ENCODE measurements at regions not wholly inside any gene's neighbourhood (a gene's known extent, or its start where the extent isn't known, plus 50 kb on each side); places are given as distances from the start of the nearest gene placed in this dataset.
"Not testable (repeated sequence)": the region's sequence is repeated elsewhere in the genome, so short reads cannot be mapped to it uniquely, and the experiment has no call there.

DNA sequence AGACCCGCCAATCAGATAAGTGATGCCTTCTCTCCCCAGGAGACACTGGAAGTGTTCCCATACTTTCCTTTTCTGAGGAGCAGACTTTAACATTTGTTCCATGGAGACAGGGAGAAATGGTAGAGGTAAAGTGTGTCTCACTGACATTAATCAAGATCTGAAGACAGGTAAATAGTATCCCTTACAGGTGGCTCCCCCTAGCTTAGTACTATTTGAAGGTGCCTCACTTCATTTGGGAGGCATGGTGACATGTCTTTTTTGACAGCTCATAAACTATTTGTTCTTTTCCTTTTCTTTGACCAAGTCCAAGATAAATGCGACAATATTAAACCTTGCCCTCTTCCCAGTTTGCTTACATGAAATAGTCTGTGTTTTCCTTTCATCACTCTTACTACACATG is 485.6 kb upstream of the IL12A start:
- no peak overlapping the region for H2AFZ ChIP-seq (ENCODE audit: low read depth)
- POLR2A ChIA-PET, result no interaction called here
- H3K4me1 ChIP-seq (ENCODE audit: control insufficient read depth in 1 of 2, insufficient read depth in 2 of 2, low read depth in 1 of 2, low read length in 1 of 2), result no peaks in the 10 kb centered on the region
- no peak overlapping the region for H3K27ac ChIP-seq (ENCODE audit: low read depth in 2 of 2, low read length in 1 of 2)
- no peaks in the 10 kb centered on the region for H3K36me3 ChIP-seq (replicated peaks in 1 of 2; ENCODE audit: control insufficient read depth in 1 of 2, insufficient read depth in 2 of 2, low read length in 1 of 2)
- 70% methylated on average over 2 of the region's 2 CpGs for WGBS (ENCODE audit: low lambda C conversion rate)
- H3K4me2 ChIP-seq, result no peak overlapping the region
- H3K9ac ChIP-seq, result no peak overlapping the region
- H3K79me2 ChIP-seq (ENCODE audit: insufficient read depth), result no peaks in the 10 kb centered on the region
- H3F3A ChIP-seq (replicated peaks; ENCODE audit: insufficient read depth), result no peaks in the 10 kb centered on the region
- no peak overlapping the region for H3K4me3 ChIP-seq (ENCODE audit: low read depth in 2 of 2, low read length in 1 of 2)
- CTCF ChIA-PET, result no interaction called here
- peaks cover 4% of the 10 kb centered on the region; the same call in 1 of the 2 replicates for H3K27me3 ChIP-seq (ENCODE audit: insufficient read depth)
- H3K9me3 ChIP-seq, result no peaks in the 10 kb centered on the region
- no peaks in the 10 kb centered on the region for H4K20me1 ChIP-seq (ENCODE audit: insufficient read depth)
- DNase-seq, result no peak
- H3K9me2 ChIP-seq, result no peaks in the 10 kb centered on the region
- TF ChIP-seq RAD21 (IDR thresholded peaks at IDR 0.05; ENCODE audit: low read length), result no peak
- TF ChIP-seq RXRA (IDR thresholded peaks at IDR 0.05; ENCODE audit: borderline replicate concordance, low read depth), result no peak
- TF ChIP-seq, protein P1, sequence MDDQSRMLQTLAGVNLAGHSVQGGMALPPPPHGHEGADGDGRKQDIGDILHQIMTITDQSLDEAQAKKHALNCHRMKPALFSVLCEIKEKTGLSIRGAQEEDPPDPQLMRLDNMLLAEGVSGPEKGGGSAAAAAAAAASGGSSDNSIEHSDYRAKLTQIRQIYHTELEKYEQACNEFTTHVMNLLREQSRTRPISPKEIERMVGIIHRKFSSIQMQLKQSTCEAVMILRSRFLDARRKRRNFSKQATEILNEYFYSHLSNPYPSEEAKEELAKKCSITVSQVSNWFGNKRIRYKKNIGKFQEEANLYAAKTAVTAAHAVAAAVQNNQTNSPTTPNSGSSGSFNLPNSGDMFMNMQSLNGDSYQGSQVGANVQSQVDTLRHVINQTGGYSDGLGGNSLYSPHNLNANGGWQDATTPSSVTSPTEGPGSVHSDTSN (IDR thresholded peaks at IDR 0.05), result no peak
- TF ChIP-seq CHD2 (IDR thresholded peaks at IDR 0.05; ENCODE audit: low read length, partially characterized antibody), result no peak
- TF ChIP-seq RCOR1 (IDR thresholded peaks at IDR 0.05; ENCODE audit: low read length), result no peak
- TF ChIP-seq NRF1 (IDR thresholded peaks at IDR 0.05; ENCODE audit: low read depth, low read length), result no peak
- no peak for TF ChIP-seq FOSL2 (IDR thresholded peaks at IDR 0.05; ENCODE audit: borderline replicate concordance, low read depth)
- no peak for TF ChIP-seq FOXJ3 (CRISPR knock-in tag; IDR thresholded peaks at IDR 0.05)
- TF ChIP-seq POLR2AphosphoS5 (IDR thresholded peaks at IDR 0.05; ENCODE audit: low read depth, low read length), result no peak
- TF ChIP-seq FOXM1 (IDR thresholded peaks at IDR 0.05; ENCODE audit: low read depth), result no peak
- TF ChIP-seq SMC3 (IDR thresholded peaks at IDR 0.05; ENCODE audit: low read depth, low read length), result no peak
- TF ChIP-seq, protein P2, sequence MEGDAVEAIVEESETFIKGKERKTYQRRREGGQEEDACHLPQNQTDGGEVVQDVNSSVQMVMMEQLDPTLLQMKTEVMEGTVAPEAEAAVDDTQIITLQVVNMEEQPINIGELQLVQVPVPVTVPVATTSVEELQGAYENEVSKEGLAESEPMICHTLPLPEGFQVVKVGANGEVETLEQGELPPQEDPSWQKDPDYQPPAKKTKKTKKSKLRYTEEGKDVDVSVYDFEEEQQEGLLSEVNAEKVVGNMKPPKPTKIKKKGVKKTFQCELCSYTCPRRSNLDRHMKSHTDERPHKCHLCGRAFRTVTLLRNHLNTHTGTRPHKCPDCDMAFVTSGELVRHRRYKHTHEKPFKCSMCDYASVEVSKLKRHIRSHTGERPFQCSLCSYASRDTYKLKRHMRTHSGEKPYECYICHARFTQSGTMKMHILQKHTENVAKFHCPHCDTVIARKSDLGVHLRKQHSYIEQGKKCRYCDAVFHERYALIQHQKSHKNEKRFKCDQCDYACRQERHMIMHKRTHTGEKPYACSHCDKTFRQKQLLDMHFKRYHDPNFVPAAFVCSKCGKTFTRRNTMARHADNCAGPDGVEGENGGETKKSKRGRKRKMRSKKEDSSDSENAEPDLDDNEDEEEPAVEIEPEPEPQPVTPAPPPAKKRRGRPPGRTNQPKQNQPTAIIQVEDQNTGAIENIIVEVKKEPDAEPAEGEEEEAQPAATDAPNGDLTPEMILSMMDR (IDR thresholded peaks at IDR 0.05), result no peak
- no peak for TF ChIP-seq TEAD4 (IDR thresholded peaks at IDR 0.05; ENCODE audit: borderline replicate concordance, insufficient read depth)
- no peak for TF ChIP-seq GATA2 (CRISPR knock-in tag; IDR thresholded peaks at IDR 0.05)
- TF ChIP-seq, protein P3, sequence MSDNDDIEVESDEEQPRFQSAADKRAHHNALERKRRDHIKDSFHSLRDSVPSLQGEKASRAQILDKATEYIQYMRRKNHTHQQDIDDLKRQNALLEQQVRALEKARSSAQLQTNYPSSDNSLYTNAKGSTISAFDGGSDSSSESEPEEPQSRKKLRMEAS (IDR thresholded peaks at IDR 0.05; ENCODE audit: low read depth), result no peak
- TF ChIP-seq MXI1 (IDR thresholded peaks at IDR 0.05; ENCODE audit: low read depth, low read length), result no peak

DNA sequence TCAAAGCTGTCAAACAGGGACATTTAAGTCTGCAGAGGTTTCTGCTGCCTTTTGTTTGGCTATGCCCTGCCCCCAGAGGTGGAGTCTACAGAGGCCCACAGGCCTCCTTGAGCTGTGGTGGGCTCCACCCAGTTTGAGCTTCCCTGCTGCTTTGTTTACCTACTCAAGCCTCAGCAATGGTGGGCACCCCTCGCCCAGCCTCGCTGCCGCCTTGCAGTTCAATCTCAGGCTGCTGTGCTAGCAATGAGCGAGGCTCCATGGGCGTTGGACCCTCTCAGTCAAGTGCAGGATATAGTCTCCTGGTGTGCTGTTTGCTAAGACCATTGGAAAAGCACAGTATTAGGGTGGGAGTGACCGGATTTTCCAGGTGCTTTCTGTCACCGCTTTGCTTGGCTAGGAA is 477.6 kb upstream of the IL12A start:
- POLR2A ChIA-PET; H3K27me3 ChIP-seq (ENCODE audit: insufficient read depth); H4K20me1 ChIP-seq (ENCODE audit: insufficient read depth); H3K4me1 ChIP-seq (ENCODE audit: control insufficient read depth in 1 of 2, insufficient read depth in 2 of 2, low read depth in 1 of 2, low read length in 1 of 2); H3F3A ChIP-seq (replicated peaks; ENCODE audit: insufficient read depth); H3K9me2 ChIP-seq; H3K79me2 ChIP-seq (ENCODE audit: insufficient read depth); DNase-seq; H3K9ac ChIP-seq; H2AFZ ChIP-seq (ENCODE audit: low read depth); H3K9me3 ChIP-seq; H3K4me3 ChIP-seq (ENCODE audit: low read depth in 2 of 2, low read length in 1 of 2); H3K36me3 ChIP-seq (replicated peaks in 1 of 2; ENCODE audit: control insufficient read depth in 1 of 2, insufficient read depth in 2 of 2, low read length in 1 of 2); H3K27ac ChIP-seq (ENCODE audit: low read depth in 2 of 2, low read length in 1 of 2); CTCF ChIA-PET; H3K4me2 ChIP-seq: not testable (repeated sequence)
- WGBS (ENCODE audit: low lambda C conversion rate), result 53% methylated on average over 6 of the region's 7 CpGs
